IPS DF 6.9 (cell line): ENCODE measurements at regions not wholly inside any gene's neighbourhood (a gene's known extent, or its start where the extent isn't known, plus 50 kb on each side); places are given as distances from the start of the nearest gene placed in this dataset.

ENCODE experiments used
- DNase-seq: peaks from one replicate; pipeline ENCODE4 v3.0.0-alpha.2; 2013; ENCODE audit warnings: low read depth, low spot score
- H3K27ac ChIP-seq: one replicate; pipeline ENCODE4 v1.5.1; 2013; ENCODE audit warnings: low read length, control low read depth
- H3K27me3 ChIP-seq: 2 replicates; pipeline ENCODE4 v1.6.1; 2013; ENCODE audit warnings: mild to moderate bottlenecking, low read length; ENCODE audit not compliant: control insufficient read depth, insufficient read depth
- H3K36me3 ChIP-seq: 2 replicates; pipeline ENCODE4 v1.6.1; 2013; ENCODE audit warnings: low read length; ENCODE audit not compliant: control insufficient read depth, insufficient read depth
- H3K4me1 ChIP-seq: 2 replicates; pipeline ENCODE4 v1.6.1; 2013; ENCODE audit warnings: low read length; ENCODE audit not compliant: control insufficient read depth, insufficient read depth
- H3K4me3 ChIP-seq: 2 replicates; pipeline ENCODE4 v1.5.1; 2013; ENCODE audit warnings: mild to moderate bottlenecking, low read length
- H3K9me3 ChIP-seq: 2 replicates; pipeline ENCODE4 v1.6.1; 2013; ENCODE audit warnings: low read length, inconsistent platforms; ENCODE audit not compliant: control insufficient read depth, insufficient read depth
- WGBS: extraction: QIAGEN DNeasy Blood & Tissue Kit; methylation state at CpG from one replicate; pipeline ENCODE4 v1.1.7; 2013; ENCODE audit warnings: mixed read lengths, missing lambda C conversion rate; ENCODE audit not compliant: insufficient read length, insufficient coverage; 5-methylcytosine and 5-hydroxymethylcytosine counted together

GRCh38 chr16:51666821-51667220 is 515.8 kb upstream of the SALL1 start:
- H3K36me3 ChIP-seq = no peaks in the 10 kb centered on the region
- no peak overlapping the region for H3K27ac ChIP-seq
- H3K9me3 ChIP-seq = no peaks in the 10 kb centered on the region
- no peaks in the 10 kb centered on the region for H3K27me3 ChIP-seq
- H3K4me3 ChIP-seq = no peak overlapping the region
- no peak for DNase-seq
- H3K4me1 ChIP-seq = no peaks in the 10 kb centered on the region
- WGBS = no CpG with 5 or more reads among the region's 6 CpGs

- Histone ChIP-seq H3K4me3 (no peak overlapping the region), H3K9me3 (no peaks in the 10 kb centered on the region), H3K27me3 (no peaks in the 10 kb centered on the region), H3K4me1 (no peaks in the 10 kb centered on the region), H3K27ac (no peak overlapping the region), H3K36me3 (no peaks in the 10 kb centered on the region)
- no CpG with 5 or more reads among the region's 6 CpGs for WGBS
- no peak for DNase-seq
Measured at GRCh38 chr16:51666074-51666473, 515.0 kb upstream of the SALL1 start.

GRCh38 chr16:51665436-51665998 is 514.4 kb upstream of the SALL1 start:
- no peaks in the 10 kb centered on the region for H3K9me3 ChIP-seq

GRCh38 chr16:51658531-51658930 is 507.5 kb upstream of the SALL1 start:
- no peak overlapping the region for H3K27ac ChIP-seq
- no peaks in the 10 kb centered on the region for H3K9me3 ChIP-seq
- no peaks in the 10 kb centered on the region for H3K36me3 ChIP-seq
- no peaks in the 10 kb centered on the region for H3K4me1 ChIP-seq
- no peaks in the 10 kb centered on the region for H3K27me3 ChIP-seq
- no peak for DNase-seq
- WGBS = no CpG with 5 or more reads among the region's 8 CpGs
- H3K4me3 ChIP-seq = no peak overlapping the region

More at GRCh38 chr16:51665436-51665998, 514.4 kb upstream of the SALL1 start:
- WGBS = no CpG with 5 or more reads among the region's 7 CpGs
- Histone ChIP-seq H3K4me3 (no peak overlapping the region), H3K4me1 (no peaks in the 10 kb centered on the region), H3K36me3 (no peaks in the 10 kb centered on the region), H3K27me3 (no peaks in the 10 kb centered on the region), H3K27ac (no peak overlapping the region)
- no peak for DNase-seq

GRCh38 chr16:51657848-51658247 is 506.8 kb upstream of the SALL1 start:
- Histone ChIP-seq H3K27ac (no peak overlapping the region), H3K36me3 (no peaks in the 10 kb centered on the region), H3K4me1 (no peaks in the 10 kb centered on the region), H3K4me3 (no peak overlapping the region), H3K27me3 (no peaks in the 10 kb centered on the region), H3K9me3 (no peaks in the 10 kb centered on the region)
- DNase-seq = no peak
- WGBS = no CpG with 5 or more reads among the region's 4 CpGs

- H3K27me3 ChIP-seq = no peaks in the 10 kb centered on the region
- H3K27ac ChIP-seq = no peak overlapping the region
- H3K4me1 ChIP-seq = no peaks in the 10 kb centered on the region
- DNase-seq = no peak
- no peak overlapping the region for H3K4me3 ChIP-seq
- no peaks in the 10 kb centered on the region for H3K36me3 ChIP-seq
- no CpG with 5 or more reads among the region's 2 CpGs for WGBS
- H3K9me3 ChIP-seq = no peaks in the 10 kb centered on the region
Measured at GRCh38 chr16:51655249-51655648, 504.2 kb upstream of the SALL1 start.

- no peaks in the 10 kb centered on the region for H3K27me3 ChIP-seq
- H3K36me3 ChIP-seq = no peaks in the 10 kb centered on the region
- H3K4me3 ChIP-seq = no peak overlapping the region
- no peak for DNase-seq
- no peak overlapping the region for H3K27ac ChIP-seq
- no peaks in the 10 kb centered on the region for H3K9me3 ChIP-seq
- H3K4me1 ChIP-seq = no peaks in the 10 kb centered on the region
- no CpG with 5 or more reads among the region's 15 CpGs for WGBS
Measured at GRCh38 chr16:51651061-51651466, 500.0 kb upstream of the SALL1 start.

- H3K9me3 ChIP-seq = no peaks in the 10 kb centered on the region
- no peaks in the 10 kb centered on the region for H3K36me3 ChIP-seq
- no peak overlapping the region for H3K4me3 ChIP-seq
- no peak for DNase-seq
- WGBS = no CpG with 5 or more reads among the region's 5 CpGs
- no peaks in the 10 kb centered on the region for H3K4me1 ChIP-seq
- no peaks in the 10 kb centered on the region for H3K27me3 ChIP-seq
- H3K27ac ChIP-seq = no peak overlapping the region
Measured at GRCh38 chr16:51649631-51650030, 498.6 kb upstream of the SALL1 start.

GRCh38 chr16:51648526-51648925 is 497.5 kb upstream of the SALL1 start:
- H3K9me3 ChIP-seq = no peaks in the 10 kb centered on the region
- no peak overlapping the region for H3K27ac ChIP-seq
- H3K4me3 ChIP-seq = no peak overlapping the region
- WGBS = no CpG with 5 or more reads among the region's 2 CpGs
- H3K4me1 ChIP-seq = no peaks in the 10 kb centered on the region
- DNase-seq = no peak
- H3K27me3 ChIP-seq = no peaks in the 10 kb centered on the region
- H3K36me3 ChIP-seq = no peaks in the 10 kb centered on the region

GRCh38 chr16:51641191-51641765 is 490.2 kb upstream of the SALL1 start:
- WGBS = no CpG with 5 or more reads among the region's 3 CpGs

GRCh38 chr16:51640196-51640595 is 489.1 kb upstream of the SALL1 start:
- no peak overlapping the region for H3K4me3 ChIP-seq
- DNase-seq = no peak
- H3K4me1 ChIP-seq = peaks cover 5% of the 10 kb centered on the region; the same call in 1 of the 2 replicates
- WGBS = no CpG with 5 or more reads among the region's 4 CpGs
- no peaks in the 10 kb centered on the region for H3K9me3 ChIP-seq
- no peaks in the 10 kb centered on the region for H3K36me3 ChIP-seq
- H3K27me3 ChIP-seq = no peaks in the 10 kb centered on the region; the same call in 1 of the 2 replicates
- no peak overlapping the region for H3K27ac ChIP-seq

More at GRCh38 chr16:51641191-51641765, 490.2 kb upstream of the SALL1 start:
- Histone ChIP-seq H3K27ac (no peak overlapping the region), H3K9me3 (no peaks in the 10 kb centered on the region), H3K27me3 (no peaks in the 10 kb centered on the region; the same call in 1 of the 2 replicates), H3K4me1 (peaks cover 5% of the 10 kb centered on the region; the same call in 1 of the 2 replicates), H3K36me3 (no peaks in the 10 kb centered on the region), H3K4me3 (no peak overlapping the region)
- DNase-seq = no peak
